HepG2 (cell line): ENCODE measurements at regions not wholly inside any gene's neighbourhood (a gene's known extent, or its start where the extent isn't known, plus 50 kb on each side); places are given as distances from the start of the nearest gene placed in this dataset.

Experiments used
- ATAC-seq: fragments of 200-7000 bp; cut with Tn5 transposase; 3 replicates; pipeline ENCODE4 v1.9.1; 2020; ENCODE audit warnings: mild to moderate bottlenecking, moderate library complexity
- BruUV-seq: library from RNA; stranded (reverse); fragments of 400-500 nt; replicated peaks from 2 replicates; lab custom pipeline; 2021; lab: Mats Ljungman, UMichigan
- CTCF ChIA-PET: fragments of 300-600 bp; formaldehyde crosslinking; extraction: SDS; loops from one replicate; lab custom pipeline; 2021; ENCODE audit warnings: low total read pairs, inconsistent platforms, low intra/inter-chr PET ratio; lab: Yijun Ruan, JAX
- POLR2A ChIA-PET: fragments of 350-600 bp; sonication (Branson Sonifier 250); formaldehyde crosslinking; loops from one replicate; lab custom pipeline; 2020; ENCODE audit warnings: antibody characterized with exemption, inconsistent platforms; lab: Yijun Ruan, JAX
- DNase-seq: peaks from one replicate; pipeline ENCODE4 v3.0.0-alpha.2; 2015; ENCODE audit warnings: low spot score
- FAIRE-seq: peaks from 3 replicates; lab custom pipeline; 2011; peaks lifted over from hg19 to GRCh38; lab: Jason Lieb, UNC
- H2AFZ ChIP-seq: one replicate; pipeline ENCODE4 v1.6.1; 2011; ENCODE audit warnings: low read length, inconsistent platforms
- H3K27ac ChIP-seq: fragments of 300-600 bp; 3 replicates; pipeline ENCODE4 v1.8.0; 2011; ENCODE audit warnings: mixed run types, mild to moderate bottlenecking, mixed read lengths, low read length, inconsistent platforms; ENCODE audit not compliant: insufficient read depth; ENCODE audit errors: extremely low read length
- H3K27me3 ChIP-seq, 2 experiments: fragments of 200-600 bp in 1 of 2; 2 replicates in 1 of 2; 3 replicates in 1 of 2; pipeline versions ENCODE4 v1.6.0 to v1.8.0; 2011; ENCODE audit warnings: low read length in 2 of 2, mild to moderate bottlenecking in 2 of 2, moderate library complexity in 2 of 2, inconsistent platforms in 1 of 2; ENCODE audit not compliant: insufficient read depth in 2 of 2, control insufficient read depth in 1 of 2
- H3K36me3 ChIP-seq, 2 experiments: fragments of 200-600 bp in 1 of 2; replicated peaks in 1 of 2; 2 replicates in 1 of 2; 3 replicates in 1 of 2; pipeline versions ENCODE4 v1.5.1 to v1.8.0; 2011; ENCODE audit warnings: low read length in 2 of 2, inconsistent platforms in 1 of 2; ENCODE audit not compliant: insufficient read depth in 2 of 2, control insufficient read depth in 1 of 2
- H3K4me1 ChIP-seq: 2 replicates; pipeline ENCODE4 v1.5.1; 2012; ENCODE audit warnings: low read length, inconsistent platforms; ENCODE audit not compliant: insufficient read depth
- H3K4me2 ChIP-seq: 2 replicates; pipeline ENCODE4 v1.6.0; 2011; ENCODE audit warnings: low read depth, low read length, inconsistent platforms
- H3K4me3 ChIP-seq, 3 experiments: fragments of 200-600 bp in 1 of 3; sonication (generic), shearing (Covaris generic) in 1 of 3; replicated peaks in 1 of 3; 2 replicates each; pipeline ENCODE4 v1.5.1; 2011 to 2016; ENCODE audit warnings: low read length in 3 of 3, inconsistent platforms in 2 of 3, low read depth in 2 of 3, mild to moderate bottlenecking in 2 of 3, control low read depth in 1 of 3, mixed read lengths in 1 of 3; ENCODE audit not compliant: insufficient read depth in 1 of 3
- H3K79me2 ChIP-seq: one replicate; pipeline ENCODE4 v1.6.1; 2011; ENCODE audit warnings: low read length, inconsistent platforms; ENCODE audit not compliant: insufficient read depth
- H3K9ac ChIP-seq: 2 replicates; pipeline ENCODE4 v1.6.0; 2011; ENCODE audit warnings: mild to moderate bottlenecking, low read depth, low read length, inconsistent platforms; ENCODE audit not compliant: insufficient read depth
- H3K9me3 ChIP-seq: 2 replicates; pipeline ENCODE4 v1.5.1; 2012; ENCODE audit warnings: mild to moderate bottlenecking, low read length
- H4K20me1 ChIP-seq: 2 replicates; pipeline ENCODE4 v1.6.0; 2011; ENCODE audit warnings: inconsistent platforms, mild to moderate bottlenecking, low read length, moderate library complexity; ENCODE audit not compliant: insufficient read depth
- ATF7-NPFF ChIP-seq: sonication (generic); formaldehyde crosslinking; IDR thresholded peaks from 2 replicates; pipeline ENCODE4 v1.8.1; 2023; ENCODE audit warnings: mild to moderate bottlenecking, low read depth, missing genetic modification reagents, moderate library complexity
- CEBPB ChIP-seq: IDR thresholded peaks from 2 replicates; pipeline ENCODE4 v1.6.1; 2011; ENCODE audit warnings: low read depth, low read length, improper control_type of control experiment, borderline replicate concordance
- RBM39 ChIP-seq: fragments of 200-400 bp; formaldehyde crosslinking; IDR thresholded peaks from one replicate; pipeline ENCODE4 v1.6.1; 2018; ENCODE audit warnings: antibody characterized with exemption, mild to moderate bottlenecking, low read depth, low read length; ENCODE audit not compliant: poor library complexity, severe bottlenecking
- RFX3 ChIP-seq: IDR thresholded peaks from 2 replicates; pipeline ENCODE4 v1.6.1; 2016; ENCODE audit warnings: missing biosample characterization, missing genetic modification reagents
- SOX5 ChIP-seq: IDR thresholded peaks from 2 replicates; pipeline ENCODE4 v1.6.1; 2016; ENCODE audit warnings: borderline replicate concordance
- ZNF614 ChIP-seq: IDR thresholded peaks from 2 replicates; pipeline ENCODE4 v1.6.1; 2018; ENCODE audit warnings: missing biosample characterization, missing genetic modification reagents, inconsistent platforms, borderline replicate concordance
- WGBS: methylation state at CpG from one replicate; pipeline ENCODE4 v1.1.6; 2017; ENCODE audit warnings: low lambda C conversion rate; 5-methylcytosine and 5-hydroxymethylcytosine counted together
- in situ Hi-C: cut with HindIII; loops from 2 replicates; pipeline ENCODE4 v1.10.0; 2017; ENCODE audit warnings: low pct_unique_long_range_greater_than_20kb; ENCODE audit not compliant: extremely low pct_ligation_motif_present
- intact Hi-C: fragments of 100-400 bp; cut with micrococcal nuclease; formaldehyde crosslinking; loops from one replicate; pipeline ENCODE4 v1.10.0; 2022; ENCODE audit not compliant: unreplicated experiment
- TF ChIP-seq, protein P1 (sequence below), 2 experiments: sonication (generic) in 1 of 2; formaldehyde crosslinking in 1 of 2; IDR thresholded peaks; 2 replicates each; pipeline versions ENCODE4 v1.6.1 to v1.9.0; 2014 to 2022; ENCODE audit warnings: antibody characterized with exemption in 1 of 2, borderline replicate concordance in 1 of 2, inconsistent platforms in 1 of 2, low read depth in 1 of 2, missing genetic modification reagents in 1 of 2
- TF ChIP-seq, protein P2 (sequence below): sonication (generic); formaldehyde crosslinking; conservative IDR thresholded peaks from 2 replicates; pipeline ENCODE4 v1.8.0; 2022; ENCODE audit warnings: mild to moderate bottlenecking, moderate library complexity, missing genetic modification reagents

DNA sequence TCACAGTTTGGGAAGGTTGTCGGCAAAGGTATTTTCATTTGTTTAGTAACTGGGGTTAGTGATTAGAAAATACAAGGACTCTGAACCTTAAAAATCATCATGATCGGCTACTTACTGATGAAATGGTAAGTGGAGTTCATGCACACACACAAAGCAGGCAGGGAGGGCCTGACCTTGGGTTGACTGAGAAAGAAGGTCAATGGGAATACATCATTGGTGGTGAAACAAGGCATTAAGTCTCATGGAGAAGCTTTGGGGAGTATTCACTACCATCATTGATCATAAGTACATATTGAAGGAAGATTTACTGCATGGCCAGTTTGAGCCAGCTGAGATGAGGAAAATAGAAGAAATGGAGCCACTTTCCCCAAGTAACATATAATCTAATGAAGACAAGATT, 74.4 kb downstream of the LUZP4 start:
- no peak overlapping the region for H3K9ac ChIP-seq
- WGBS, result 31% methylated on average over 2 of the region's 2 CpGs
- H3K4me2 ChIP-seq, result peak overlapping the region; percentile 42
- in situ Hi-C loops (no loop called here), intact Hi-C loops (no loop called here)
- no peaks in the 10 kb centered on the region for H3K79me2 ChIP-seq
- no peaks in the 10 kb centered on the region for H3K27me3 ChIP-seq
- H2AFZ ChIP-seq, result no peak overlapping the region
- ChIA-PET POLR2A (no interaction called here), CTCF (no interaction called here)
- ATAC-seq, result no peak
- no peaks in the 10 kb centered on the region for H4K20me1 ChIP-seq
- H3K4me1 ChIP-seq, result peaks cover 28% of the 10 kb centered on the region
- no peak for TF ChIP-seq RFX3 (CRISPR knock-in tag)
- H3K36me3 ChIP-seq, result no peaks in the 10 kb centered on the region
- no peak overlapping the region for H3K4me3 ChIP-seq
- no peak for DNase-seq
- no peak for FAIRE-seq
- no TSS peak for BruUV-seq
- no peak overlapping the region for H3K27ac ChIP-seq
- no peaks in the 10 kb centered on the region for H3K9me3 ChIP-seq

- peak; percentile 46 for DNase-seq
- Histone ChIP-seq H3K9me3 (no peaks in the 10 kb centered on the region), H3K4me3 (no peak overlapping the region; a peak in 1 of 6 replicates), H4K20me1 (no peaks in the 10 kb centered on the region), H2AFZ (no peak overlapping the region), H3K27me3 (no peaks in the 10 kb centered on the region), H3K9ac (no peak overlapping the region), H3K4me2 (peak overlapping the region; percentile 42; the same call in 1 of the 2 replicates), H3K4me1 (peaks cover 28% of the 10 kb centered on the region), H3K27ac (no peak overlapping the region), H3K79me2 (no peaks in the 10 kb centered on the region), H3K36me3 (no peaks in the 10 kb centered on the region)
- peak; percentile 52; the same call in 2 of the 3 replicates for ATAC-seq
- intact Hi-C loops, result no loop called here
- ChIA-PET POLR2A (no interaction called here), CTCF (no interaction called here)
- in situ Hi-C loops, result no loop called here
- FAIRE-seq, result no peak
- no TSS peak for BruUV-seq
- TF ChIP-seq SOX5 (CRISPR knock-in tag) (peak; percentile 8; the same call in 1 of the 2 replicates), CEBPB (0 out of 2 replicates have a peak, but pooled peaks have one; percentile 9), RBM39 (no peak), ZNF614 (CRISPR knock-in tag) (no peak), ATF7-NPFF (CRISPR knock-in tag) (no peak)
- TF ChIP-seq, protein P1, sequence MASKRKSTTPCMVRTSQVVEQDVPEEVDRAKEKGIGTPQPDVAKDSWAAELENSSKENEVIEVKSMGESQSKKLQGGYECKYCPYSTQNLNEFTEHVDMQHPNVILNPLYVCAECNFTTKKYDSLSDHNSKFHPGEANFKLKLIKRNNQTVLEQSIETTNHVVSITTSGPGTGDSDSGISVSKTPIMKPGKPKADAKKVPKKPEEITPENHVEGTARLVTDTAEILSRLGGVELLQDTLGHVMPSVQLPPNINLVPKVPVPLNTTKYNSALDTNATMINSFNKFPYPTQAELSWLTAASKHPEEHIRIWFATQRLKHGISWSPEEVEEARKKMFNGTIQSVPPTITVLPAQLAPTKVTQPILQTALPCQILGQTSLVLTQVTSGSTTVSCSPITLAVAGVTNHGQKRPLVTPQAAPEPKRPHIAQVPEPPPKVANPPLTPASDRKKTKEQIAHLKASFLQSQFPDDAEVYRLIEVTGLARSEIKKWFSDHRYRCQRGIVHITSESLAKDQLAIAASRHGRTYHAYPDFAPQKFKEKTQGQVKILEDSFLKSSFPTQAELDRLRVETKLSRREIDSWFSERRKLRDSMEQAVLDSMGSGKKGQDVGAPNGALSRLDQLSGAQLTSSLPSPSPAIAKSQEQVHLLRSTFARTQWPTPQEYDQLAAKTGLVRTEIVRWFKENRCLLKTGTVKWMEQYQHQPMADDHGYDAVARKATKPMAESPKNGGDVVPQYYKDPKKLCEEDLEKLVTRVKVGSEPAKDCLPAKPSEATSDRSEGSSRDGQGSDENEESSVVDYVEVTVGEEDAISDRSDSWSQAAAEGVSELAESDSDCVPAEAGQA (IDR thresholded peaks at IDR 0.05; ENCODE audit: low read depth), result no peak
- TF ChIP-seq, protein P1 (CRISPR knock-in tag; IDR thresholded peaks at IDR 0.05; ENCODE audit: borderline replicate concordance), result no peak
- TF ChIP-seq, protein P2, sequence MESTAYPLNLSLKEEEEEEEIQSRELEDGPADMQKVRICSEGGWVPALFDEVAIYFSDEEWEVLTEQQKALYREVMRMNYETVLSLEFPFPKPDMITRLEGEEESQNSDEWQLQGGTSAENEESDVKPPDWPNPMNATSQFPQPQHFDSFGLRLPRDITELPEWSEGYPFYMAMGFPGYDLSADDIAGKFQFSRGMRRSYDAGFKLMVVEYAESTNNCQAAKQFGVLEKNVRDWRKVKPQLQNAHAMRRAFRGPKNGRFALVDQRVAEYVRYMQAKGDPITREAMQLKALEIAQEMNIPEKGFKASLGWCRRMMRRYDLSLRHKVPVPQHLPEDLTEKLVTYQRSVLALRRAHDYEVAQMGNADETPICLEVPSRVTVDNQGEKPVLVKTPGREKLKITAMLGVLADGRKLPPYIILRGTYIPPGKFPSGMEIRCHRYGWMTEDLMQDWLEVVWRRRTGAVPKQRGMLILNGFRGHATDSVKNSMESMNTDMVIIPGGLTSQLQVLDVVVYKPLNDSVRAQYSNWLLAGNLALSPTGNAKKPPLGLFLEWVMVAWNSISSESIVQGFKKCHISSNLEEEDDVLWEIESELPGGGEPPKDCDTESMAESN (CRISPR knock-in tag), result no peak
Measured at GRCh38 chrX:115364670-115365069, 75.2 kb downstream of the LUZP4 start.
